Retinal pigment epithelial cell (primary cell): ENCODE measurements at regions not wholly inside any gene's neighbourhood (a gene's known extent, or its start where the extent isn't known, plus 50 kb on each side); places are given as distances from the start of the nearest gene placed in this dataset.

ENCODE experiments used
- DNase-seq: peaks from one replicate; pipeline ENCODE4 v3.0.0-alpha.2; 2010; ENCODE audit warnings: low read depth
- H3K4me3 ChIP-seq: 2 replicates; pipeline ENCODE4 v1.5.1; 2011; ENCODE audit warnings: mild to moderate bottlenecking, low read length, control low read depth, moderate library complexity
- TF ChIP-seq, protein P1 (sequence below): conservative IDR thresholded peaks from 2 replicates; pipeline ENCODE4 v1.5.1; 2011; ENCODE audit warnings: low read depth, low read length, control low read depth, inconsistent platforms

DNA sequence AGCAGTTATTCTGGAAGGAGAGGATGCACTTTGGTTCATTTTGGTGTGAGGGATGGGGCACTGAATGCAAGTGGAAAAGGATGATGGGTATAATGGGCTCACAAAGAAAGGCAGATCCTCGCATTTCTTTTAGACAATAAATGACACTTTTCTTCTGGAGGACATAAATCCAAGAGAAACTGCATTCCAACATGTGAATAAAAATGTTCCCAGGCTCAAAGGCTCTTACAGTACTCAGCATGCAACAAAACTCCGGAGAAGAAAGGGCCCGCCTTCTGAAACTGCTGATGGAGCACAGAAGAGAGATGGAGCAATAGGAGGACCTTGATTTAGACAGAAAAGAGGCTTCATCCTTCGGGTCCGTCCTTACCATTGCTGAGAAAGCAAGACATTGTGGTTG is 538.2 kb upstream of the DPP6 start:
- no peak for DNase-seq
- TF ChIP-seq, protein P1, sequence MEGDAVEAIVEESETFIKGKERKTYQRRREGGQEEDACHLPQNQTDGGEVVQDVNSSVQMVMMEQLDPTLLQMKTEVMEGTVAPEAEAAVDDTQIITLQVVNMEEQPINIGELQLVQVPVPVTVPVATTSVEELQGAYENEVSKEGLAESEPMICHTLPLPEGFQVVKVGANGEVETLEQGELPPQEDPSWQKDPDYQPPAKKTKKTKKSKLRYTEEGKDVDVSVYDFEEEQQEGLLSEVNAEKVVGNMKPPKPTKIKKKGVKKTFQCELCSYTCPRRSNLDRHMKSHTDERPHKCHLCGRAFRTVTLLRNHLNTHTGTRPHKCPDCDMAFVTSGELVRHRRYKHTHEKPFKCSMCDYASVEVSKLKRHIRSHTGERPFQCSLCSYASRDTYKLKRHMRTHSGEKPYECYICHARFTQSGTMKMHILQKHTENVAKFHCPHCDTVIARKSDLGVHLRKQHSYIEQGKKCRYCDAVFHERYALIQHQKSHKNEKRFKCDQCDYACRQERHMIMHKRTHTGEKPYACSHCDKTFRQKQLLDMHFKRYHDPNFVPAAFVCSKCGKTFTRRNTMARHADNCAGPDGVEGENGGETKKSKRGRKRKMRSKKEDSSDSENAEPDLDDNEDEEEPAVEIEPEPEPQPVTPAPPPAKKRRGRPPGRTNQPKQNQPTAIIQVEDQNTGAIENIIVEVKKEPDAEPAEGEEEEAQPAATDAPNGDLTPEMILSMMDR = no peak
- no peak overlapping the region for H3K4me3 ChIP-seq

DNA sequence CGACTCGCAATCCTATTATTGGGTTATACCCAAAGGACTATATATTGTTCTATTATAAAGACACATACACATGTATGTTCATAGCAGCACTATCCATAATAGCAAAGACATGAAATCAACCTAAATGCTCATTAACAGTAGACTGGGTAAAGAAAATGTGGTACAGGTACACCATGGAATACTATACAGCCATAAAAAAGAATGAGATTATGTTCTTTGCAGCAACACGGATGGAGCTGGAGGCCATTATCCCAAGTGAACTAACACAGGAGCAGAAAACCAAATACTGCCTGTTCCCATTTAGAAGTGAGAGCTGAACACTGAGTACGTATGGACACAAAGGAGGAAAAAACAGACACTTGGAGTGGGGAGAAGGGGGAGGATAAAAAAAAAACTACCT is 536.8 kb upstream of the DPP6 start:
- TF ChIP-seq, protein P1 = no peak
- no peak overlapping the region for H3K4me3 ChIP-seq
- no peak for DNase-seq

DNA sequence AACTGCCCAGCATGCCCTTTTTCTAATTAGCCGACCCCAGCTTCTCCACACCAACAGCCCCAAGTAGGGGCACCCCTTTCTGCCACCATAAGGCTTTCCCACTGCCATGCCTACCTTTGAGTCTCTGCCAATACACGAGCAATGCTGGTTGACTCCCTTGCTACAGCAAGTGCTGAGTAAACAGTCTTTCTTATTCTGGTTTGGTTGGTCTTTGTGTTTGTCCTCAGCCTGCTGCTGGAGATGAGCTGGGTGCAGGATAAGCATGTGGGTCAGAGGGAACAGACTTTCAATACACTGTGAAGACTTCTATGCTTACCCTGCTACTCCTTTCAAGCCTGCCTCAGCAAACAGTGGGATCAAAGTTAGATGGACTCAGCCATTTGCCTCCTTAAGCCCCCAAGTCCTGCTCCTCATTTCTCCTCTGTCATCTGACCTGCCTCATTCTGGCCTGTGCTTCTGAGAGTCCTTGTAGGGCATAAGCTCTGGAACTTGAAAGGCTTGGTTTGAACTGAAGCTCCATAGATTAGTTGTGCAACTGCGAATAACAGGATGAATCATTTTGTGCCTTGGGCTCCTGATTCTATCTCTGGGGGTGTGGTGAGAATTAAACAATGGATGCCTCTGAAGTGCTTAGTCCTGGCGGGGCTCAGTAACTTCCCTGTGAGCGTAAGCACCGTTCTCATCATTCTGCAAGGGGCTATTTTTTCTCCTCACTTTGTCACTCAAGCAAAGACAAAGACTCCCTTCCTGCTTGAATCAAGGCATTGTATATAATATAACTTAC is 533.8 kb upstream of the DPP6 start:
- TF ChIP-seq, protein P1 = no peak
- no peak overlapping the region for H3K4me3 ChIP-seq
- DNase-seq = no peak

DNA sequence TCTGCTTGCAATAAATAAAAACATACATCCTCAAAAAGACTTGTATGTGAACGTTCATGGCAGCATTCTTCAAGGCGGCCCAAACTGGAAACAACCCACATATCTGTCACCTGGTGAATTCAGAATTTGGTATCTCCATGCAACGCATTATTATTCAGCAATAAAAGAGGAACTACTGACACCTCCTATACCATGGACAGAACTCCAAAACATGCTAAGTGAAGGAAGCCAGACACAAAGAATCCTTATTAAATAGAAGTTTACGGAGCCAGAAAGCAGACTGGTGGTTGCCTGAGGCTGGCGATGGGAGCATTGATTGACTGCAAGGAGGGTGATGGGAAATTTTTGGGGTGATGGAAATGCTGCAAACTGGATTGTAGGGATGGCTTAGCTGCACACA is 530.8 kb upstream of the DPP6 start:
- no peak overlapping the region for H3K4me3 ChIP-seq
- TF ChIP-seq, protein P1 = no peak
- no peak for DNase-seq

DNA sequence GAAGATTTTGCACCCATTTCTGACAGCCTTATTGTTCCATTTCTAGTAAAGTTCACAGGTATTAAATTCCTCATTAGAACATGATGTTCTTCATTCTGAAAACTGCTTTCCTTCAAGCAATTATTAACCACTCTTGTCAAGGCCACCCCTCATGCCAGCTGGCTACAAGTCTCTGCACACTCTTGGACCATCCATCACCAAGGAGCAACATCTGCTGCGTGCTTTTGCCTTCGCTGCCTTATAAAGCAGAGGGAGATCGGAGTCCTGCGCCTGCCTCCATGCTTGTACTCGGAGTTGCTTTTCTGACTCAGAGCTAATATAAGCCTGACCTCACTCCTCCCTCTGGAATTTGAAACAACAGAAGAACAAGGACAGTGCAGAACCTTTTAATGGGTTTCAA is 529.9 kb upstream of the DPP6 start:
- no peak for DNase-seq
- H3K4me3 ChIP-seq = no peak overlapping the region
- TF ChIP-seq, protein P1 = no peak

DNA sequence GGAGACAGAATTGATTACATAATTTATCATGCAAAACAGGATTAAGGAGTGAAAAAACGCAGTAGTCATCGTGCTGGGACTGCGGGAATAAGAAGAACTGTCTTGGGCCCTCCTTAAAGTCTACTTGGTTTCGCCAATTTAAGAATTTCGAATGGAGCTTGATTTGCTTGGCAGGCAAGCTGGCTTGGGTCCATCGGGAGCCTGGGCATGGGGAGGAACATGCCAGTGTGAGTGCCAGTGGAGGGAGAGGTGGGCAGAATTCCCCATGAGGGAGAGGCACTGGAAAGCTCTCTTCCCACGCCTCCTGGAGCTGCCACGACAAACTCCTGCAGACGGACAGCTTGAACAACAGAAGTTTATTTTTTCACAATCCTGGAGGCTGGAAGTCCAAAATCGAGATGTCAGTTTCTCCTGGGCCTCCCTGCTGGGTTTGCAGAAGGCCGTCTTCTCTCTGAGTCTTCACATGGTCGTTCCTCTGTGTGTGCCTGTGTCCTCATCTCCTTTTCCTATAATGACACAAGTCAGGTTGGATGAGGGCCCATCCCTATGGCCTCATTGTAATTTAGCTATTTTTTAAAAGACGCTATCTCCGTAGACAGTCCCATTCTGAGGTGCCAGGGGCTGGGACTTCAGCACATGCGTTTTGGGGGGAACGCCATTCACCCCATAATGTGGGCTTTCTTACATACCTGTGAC is 528.7 kb upstream of the DPP6 start:
- TF ChIP-seq, protein P1 = no peak
- DNase-seq = no peak

More for the DNA sequence above, 528.7 kb upstream of the DPP6 start:
- no peak overlapping the region for H3K4me3 ChIP-seq
